SK-N-SH treated with all-trans-retinoic acid at 6 μM for 48 hours (cell line): ENCODE measurements at regions not wholly inside any gene's neighbourhood (a gene's known extent, or its start where the extent isn't known, plus 50 kb on each side); places are given as distances from the start of the nearest gene placed in this dataset.

Experiments
- ZC3H10 ChIP-seq: fragments of 250-450 bp; sonication (Bioruptor Pico); IDR thresholded peaks from 2 replicates; pipeline ENCODE4 v1.5.1; 2021; ENCODE audit warnings: mild to moderate bottlenecking, moderate library complexity
- ZFP3 ChIP-seq: fragments of 250-450 bp; sonication (Bioruptor Pico); IDR thresholded peaks from 2 replicates; pipeline ENCODE4 v1.5.0; 2020; ENCODE audit warnings: mild to moderate bottlenecking, moderate library complexity
- ZFP30 ChIP-seq: fragments of 450-650 bp; formaldehyde crosslinking; IDR thresholded peaks from 2 replicates; pipeline ENCODE4 v1.5.0; 2022; ENCODE audit warnings: mild to moderate bottlenecking, moderate library complexity

- TF ChIP-seq ZFP3 (no peak), ZFP30 (no peak), ZC3H10 (CRISPR knock-in tag) (no peak)
These were observed 87.4 kb upstream of the PKP2 start for GRCh38 chr12:32983968-32984367.
